GM12878 (cell line): ENCODE measurements at regions not wholly inside any gene's neighbourhood (a gene's known extent, or its start where the extent isn't known, plus 50 kb on each side); places are given as distances from the start of the nearest gene placed in this dataset.

Experiments used
- CREB1 ChIP-seq: IDR thresholded peaks from 2 replicates; pipeline ENCODE4 v1.6.1; 2012; ENCODE audit warnings: low read depth, mild to moderate bottlenecking, inconsistent platforms
- CTCF ChIP-seq, 3 experiments: IDR thresholded peaks in 2 of 3; conservative IDR thresholded peaks in 1 of 3; 2 replicates each; pipeline ENCODE4 v1.5.1; 2011; ENCODE audit warnings: low read depth in 3 of 3, low read length in 3 of 3, mild to moderate bottlenecking in 3 of 3, control low read depth in 2 of 3, moderate library complexity in 2 of 3, inconsistent platforms in 1 of 3, mixed read lengths in 1 of 3; ENCODE audit not compliant: control insufficient read depth in 2 of 3, insufficient read depth in 1 of 3; ENCODE audit errors: extremely low read depth in 1 of 3
- EP300 ChIP-seq, 2 experiments: fragments of 150-350 bp in 1 of 2; IDR thresholded peaks; 2 replicates each; pipeline ENCODE4 v1.6.1; 2011 to 2012; ENCODE audit warnings: low read depth in 2 of 2, low read length in 2 of 2, borderline replicate concordance in 1 of 2, improper control_type of control experiment in 1 of 2, inconsistent platforms in 1 of 2; ENCODE audit not compliant: control insufficient read depth in 1 of 2
- JUNB ChIP-seq: IDR thresholded peaks from 2 replicates; pipeline ENCODE4 v1.6.1; 2016; ENCODE audit warnings: antibody characterized with exemption, mild to moderate bottlenecking
- NBN ChIP-seq: fragments of 450-650 bp; IDR thresholded peaks from 2 replicates; pipeline ENCODE4 v1.6.1; 2016
- POLR2A ChIP-seq: IDR thresholded peaks from 2 replicates; pipeline ENCODE4 v1.6.1; 2011; ENCODE audit warnings: low read depth, mild to moderate bottlenecking, low read length
- POLR2AphosphoS5 ChIP-seq: IDR thresholded peaks from 2 replicates; pipeline ENCODE4 v1.6.1; 2011; ENCODE audit warnings: mild to moderate bottlenecking, low read length, inconsistent platforms
- SMC3 ChIP-seq: IDR thresholded peaks from 2 replicates; pipeline ENCODE4 v1.6.1; 2011; ENCODE audit warnings: low read length, improper control_type of control experiment, borderline replicate concordance
- TARDBP ChIP-seq: IDR thresholded peaks from 2 replicates; pipeline ENCODE4 v1.6.1; 2016; ENCODE audit warnings: borderline replicate concordance

- TF ChIP-seq SMC3 (no peak), POLR2A (no peak), TARDBP (no peak), POLR2AphosphoS5 (no peak), JUNB (no peak), CREB1 (no peak), NBN (no peak), CTCF (IDR thresholded peaks at IDR 0.05 in 2 of 3, conservative IDR thresholded peaks at IDR 0.05 in 1 of 3; ENCODE audit: control insufficient read depth in 2 of 3, extremely low read depth in 1 of 3, insufficient read depth in 1 of 3, low read depth in 3 of 3, low read length in 3 of 3) (no peak), EP300 (IDR thresholded peaks at IDR 0.05; ENCODE audit: borderline replicate concordance in 1 of 2, control insufficient read depth in 1 of 2, low read depth in 2 of 2, low read length in 2 of 2) (no peak)
Measured at GRCh38 chr9:82490019-82490499, 501.5 kb downstream of the SPATA31D1 start.
